H1 (cell line): ENCODE measurements at regions not wholly inside any gene's neighbourhood (a gene's known extent, or its start where the extent isn't known, plus 50 kb on each side); places are given as distances from the start of the nearest gene placed in this dataset.

Experiments
- CTCF ChIA-PET: fragments of 300-600 bp; sonication (Branson Sonifier 250); formaldehyde crosslinking; loops from one replicate; lab custom pipeline; 2021; ENCODE audit not compliant: partially characterized antibody; lab: Charles Lee
- POLR2A ChIA-PET: fragments of 300-600 bp; sonication (Branson Sonifier 250); formaldehyde crosslinking; loops from one replicate; lab custom pipeline; 2021; ENCODE audit warnings: inconsistent platforms; ENCODE audit not compliant: partially characterized antibody; lab: Charles Lee
- DNase-seq, 2 experiments: peaks; one replicate each; pipeline versions ENCODE4 v3.0.0 to v3.0.0-alpha.2; 2010 to 2022; ENCODE audit warnings: low spot score in 2 of 2, low read depth in 1 of 2, mixed read lengths in 1 of 2
- FAIRE-seq: peaks from 2 replicates; lab custom pipeline; 2011; peaks lifted over from hg19 to GRCh38; lab: Jason Lieb, UNC
- H2AFZ ChIP-seq: 2 replicates; pipeline ENCODE4 v1.8.1; 2012; ENCODE audit warnings: low read length, inconsistent platforms
- H2AK5ac ChIP-seq: 2 replicates; pipeline ENCODE4 v1.6.1; 2013; ENCODE audit warnings: low read depth, low read length
- H2BK120ac ChIP-seq: replicated peaks from 2 replicates; pipeline ENCODE3; 2013; ENCODE audit warnings: low read depth, low read length, inconsistent platforms
- H2BK12ac ChIP-seq: 2 replicates; pipeline ENCODE4 v1.6.1; 2013; ENCODE audit warnings: low read depth, low read length
- H2BK15ac ChIP-seq: 2 replicates; pipeline ENCODE4 v1.6.1; 2013; ENCODE audit warnings: low read length
- H2BK20ac ChIP-seq: 2 replicates; pipeline ENCODE4 v1.6.1; 2013; ENCODE audit warnings: low read length
- H2BK5ac ChIP-seq: 2 replicates; pipeline ENCODE4 v1.6.1; 2013; ENCODE audit warnings: low read depth, low read length
- H3K14ac ChIP-seq: 2 replicates; pipeline ENCODE4 v1.6.1; 2013; ENCODE audit warnings: inconsistent platforms; ENCODE audit not compliant: insufficient read length
- H3K18ac ChIP-seq: 2 replicates; pipeline ENCODE4 v1.6.1; 2013; ENCODE audit warnings: low read length; ENCODE audit errors: extremely low read depth
- H3K23ac ChIP-seq: 2 replicates; pipeline ENCODE4 v1.6.1; 2013; ENCODE audit warnings: inconsistent platforms; ENCODE audit not compliant: insufficient read length
- H3K23me2 ChIP-seq: 2 replicates; pipeline ENCODE4 v1.6.1; 2013; ENCODE audit warnings: low read depth, low read length
- H3K27ac ChIP-seq: 2 replicates; pipeline ENCODE4 v1.6.1; 2011; ENCODE audit warnings: low read depth, low read length, inconsistent platforms
- H3K27me3 ChIP-seq, 4 experiments: replicated peaks in 1 of 4; 1 replicate in 1 of 4; 2 replicates in 3 of 4; pipeline versions ENCODE4 v1.6.1 to v1.8.1; 2011 to 2013; ENCODE audit warnings: low read length in 3 of 4, mild to moderate bottlenecking in 3 of 4, inconsistent platforms in 2 of 4, mixed read lengths in 2 of 4, moderate library complexity in 1 of 4; ENCODE audit not compliant: control insufficient read depth in 3 of 4, insufficient read depth in 3 of 4; ENCODE audit errors: extremely low read depth in 1 of 4
- H3K36me3 ChIP-seq, 4 experiments: 2 replicates each; pipeline versions ENCODE4 v1.6.1 to v1.8.1; 2011 to 2013; ENCODE audit warnings: mild to moderate bottlenecking in 4 of 4, low read length in 3 of 4, moderate library complexity in 2 of 4, control low read depth in 1 of 4, inconsistent platforms in 1 of 4; ENCODE audit not compliant: insufficient read depth in 4 of 4, control insufficient read depth in 2 of 4
- H3K4ac ChIP-seq: replicated peaks from 2 replicates; pipeline ENCODE3; 2013; ENCODE audit warnings: low read length, low read depth, mixed read lengths, inconsistent platforms; ENCODE audit not compliant: insufficient read length
- H3K4me1 ChIP-seq, 4 experiments: replicated peaks in 1 of 4; 1 replicate in 1 of 4; 2 replicates in 3 of 4; pipeline versions ENCODE4 v1.6.1 to v1.8.1; 2011 to 2013; ENCODE audit warnings: low read length in 3 of 4, inconsistent platforms in 2 of 4, mixed read lengths in 1 of 4; ENCODE audit not compliant: insufficient read depth in 4 of 4, control insufficient read depth in 3 of 4
- H3K4me2 ChIP-seq, 2 experiments: 2 replicates each; pipeline versions ENCODE4 v1.6.1 to v1.8.1; 2011 to 2013; ENCODE audit warnings: low read depth in 2 of 2, low read length in 2 of 2, control low read depth in 1 of 2, inconsistent platforms in 1 of 2, mild to moderate bottlenecking in 1 of 2; ENCODE audit not compliant: insufficient read depth in 1 of 2
- H3K4me3 ChIP-seq, 4 experiments: fragments of 200-600, 300-600 bp in 1 of 4; sonication (generic), shearing (Covaris generic), sonication (Bioruptor Twin) in 1 of 4; 2 replicates each; pipeline versions ENCODE4 v1.5.1 to v1.8.1; 2011 to 2016; ENCODE audit warnings: low read length in 4 of 4, low read depth in 3 of 4, control low read depth in 2 of 4, inconsistent platforms in 2 of 4, mild to moderate bottlenecking in 2 of 4, mixed read lengths in 1 of 4, moderate library complexity in 1 of 4; ENCODE audit not compliant: insufficient read depth in 2 of 4; ENCODE audit errors: extremely low read depth in 1 of 4
- H3K56ac ChIP-seq: replicated peaks from 2 replicates; pipeline ENCODE3; 2013; ENCODE audit warnings: low read depth, mild to moderate bottlenecking, mixed read lengths, low read length, inconsistent platforms; ENCODE audit not compliant: insufficient read length
- H3K79me1 ChIP-seq: 2 replicates; pipeline ENCODE4 v1.6.1; 2013; ENCODE audit warnings: low read depth, low read length, control low read depth
- H3K79me2 ChIP-seq, 2 experiments: 2 replicates each; pipeline versions ENCODE4 v1.6.1 to v1.8.1; 2012 to 2013; ENCODE audit warnings: low read length in 2 of 2, mild to moderate bottlenecking in 2 of 2, inconsistent platforms in 1 of 2; ENCODE audit not compliant: insufficient read depth in 2 of 2, control insufficient read depth in 1 of 2
- H3K9ac ChIP-seq, 4 experiments: replicated peaks in 1 of 4; 1 replicate in 1 of 4; 2 replicates in 3 of 4; pipeline versions ENCODE4 v1.6.1 to v1.8.1; 2011 to 2013; ENCODE audit warnings: low read depth in 3 of 4, low read length in 3 of 4, control low read depth in 2 of 4, mild to moderate bottlenecking in 2 of 4, moderate library complexity in 2 of 4, inconsistent platforms in 1 of 4; ENCODE audit errors: extremely low read depth in 1 of 4
- H3K9me3 ChIP-seq, 2 experiments: 2 replicates each; pipeline versions ENCODE4 v1.6.1 to v1.8.1; 2012 to 2013; ENCODE audit warnings: mild to moderate bottlenecking in 2 of 2, moderate library complexity in 2 of 2, control low read depth in 1 of 2, inconsistent platforms in 1 of 2, low read depth in 1 of 2, low read length in 1 of 2, mixed read lengths in 1 of 2; ENCODE audit not compliant: insufficient read depth in 2 of 2
- H4K20me1 ChIP-seq, 2 experiments: replicated peaks in 1 of 2; 2 replicates each; pipeline versions ENCODE3 to v1.8.1; 2011 to 2013; ENCODE audit warnings: inconsistent platforms in 2 of 2, low read length in 2 of 2, mild to moderate bottlenecking in 1 of 2; ENCODE audit not compliant: insufficient read depth in 2 of 2, control insufficient read depth in 1 of 2
- H4K5ac ChIP-seq: 2 replicates; pipeline ENCODE4 v1.6.1; 2013; ENCODE audit warnings: low read length, low read depth, mixed read lengths, inconsistent platforms; ENCODE audit not compliant: insufficient read length
- H4K8ac ChIP-seq: 2 replicates; pipeline ENCODE4 v1.8.0; 2013; ENCODE audit warnings: mild to moderate bottlenecking, moderate library complexity, low read length, inconsistent platforms; ENCODE audit not compliant: insufficient read depth; ENCODE audit errors: extremely low read depth
- H4K91ac ChIP-seq: replicated peaks from 2 replicates; pipeline ENCODE3; 2013; ENCODE audit warnings: low read length, mixed read lengths, inconsistent platforms; ENCODE audit not compliant: insufficient read length
- ASH2L ChIP-seq: fragments of 200-600, 300-600 bp; sonication (generic); IDR thresholded peaks from one replicate; pipeline ENCODE4 v1.7.1; 2017; ENCODE audit warnings: low read length
- BCL11A ChIP-seq, 2 experiments: IDR thresholded peaks; one replicate each; pipeline ENCODE4 v1.6.1; 2011; ENCODE audit warnings: low read depth in 2 of 2, low read length in 2 of 2, mild to moderate bottlenecking in 2 of 2
- CBX8 ChIP-seq: fragments of 300-800, 300-1000 bp; sonication (generic); IDR thresholded peaks from 2 replicates; pipeline ENCODE4 v1.7.1; 2016; ENCODE audit warnings: low read depth, low read length, borderline replicate concordance
- POLR2A ChIP-seq, 2 experiments: IDR thresholded peaks; 1 replicate in 1 of 2; 2 replicates in 1 of 2; pipeline ENCODE4 v1.6.1; 2011; ENCODE audit warnings: low read depth in 2 of 2, low read length in 2 of 2, mild to moderate bottlenecking in 2 of 2; ENCODE audit errors: control extremely low read depth in 1 of 2
- RAD21 ChIP-seq, 2 experiments: IDR thresholded peaks in 1 of 2; conservative IDR thresholded peaks in 1 of 2; 2 replicates each; pipeline ENCODE4 v1.6.1; 2011; ENCODE audit warnings: low read depth in 2 of 2, low read length in 2 of 2, improper control_type of control experiment in 1 of 2, inconsistent platforms in 1 of 2, mild to moderate bottlenecking in 1 of 2, moderate library complexity in 1 of 2
- RBBP5 ChIP-seq: IDR thresholded peaks from 2 replicates; pipeline ENCODE4 v1.7.1; 2012; ENCODE audit warnings: low read depth, mild to moderate bottlenecking, inconsistent platforms, low read length, moderate library complexity, borderline replicate concordance
- RFX5 ChIP-seq: IDR thresholded peaks from 2 replicates; pipeline ENCODE4 v1.6.1; 2011; ENCODE audit warnings: low read depth, low read length, improper control_type of control experiment, borderline replicate concordance
- SIN3A ChIP-seq, 2 experiments: IDR thresholded peaks in 1 of 2; conservative IDR thresholded peaks in 1 of 2; 2 replicates each; pipeline ENCODE4 v1.6.1; 2011 to 2012; ENCODE audit warnings: low read length in 2 of 2, improper control_type of control experiment in 1 of 2, low read depth in 1 of 2, mild to moderate bottlenecking in 1 of 2
- SIRT6 ChIP-seq: IDR thresholded peaks from one replicate; pipeline ENCODE4 v1.7.1; 2012; ENCODE audit warnings: low read length, inconsistent platforms
- SP1 ChIP-seq: IDR thresholded peaks from 2 replicates; pipeline ENCODE4 v1.6.1; 2011; ENCODE audit warnings: low read depth, low read length
- WGBS, 2 experiments: shearing (Covaris generic) in 1 of 2; methylation state at CpG; one replicate each; pipeline versions ENCODE4 v1.1.6 to v1.1.7; 2013 to 2015; ENCODE audit warnings: low lambda C conversion rate in 2 of 2, mixed read lengths in 2 of 2, inconsistent platforms in 1 of 2, low coverage in 1 of 2, missing lambda C conversion rate in 1 of 2; ENCODE audit not compliant: insufficient replicate concordance in 2 of 2, insufficient coverage in 1 of 2, insufficient read length in 1 of 2; ENCODE audit errors: extremely low coverage in 1 of 2, missing lambda C conversion rate in 1 of 2; 5-methylcytosine and 5-hydroxymethylcytosine counted together
- TF ChIP-seq, protein P1 (sequence below): IDR thresholded peaks from 2 replicates; pipeline ENCODE4 v1.6.1; 2012; ENCODE audit warnings: low read length, inconsistent platforms
- TF ChIP-seq, protein P2 (sequence below): IDR thresholded peaks from 2 replicates; pipeline ENCODE4 v1.6.1; 2011; ENCODE audit warnings: low read length, improper control_type of control experiment

DNA sequence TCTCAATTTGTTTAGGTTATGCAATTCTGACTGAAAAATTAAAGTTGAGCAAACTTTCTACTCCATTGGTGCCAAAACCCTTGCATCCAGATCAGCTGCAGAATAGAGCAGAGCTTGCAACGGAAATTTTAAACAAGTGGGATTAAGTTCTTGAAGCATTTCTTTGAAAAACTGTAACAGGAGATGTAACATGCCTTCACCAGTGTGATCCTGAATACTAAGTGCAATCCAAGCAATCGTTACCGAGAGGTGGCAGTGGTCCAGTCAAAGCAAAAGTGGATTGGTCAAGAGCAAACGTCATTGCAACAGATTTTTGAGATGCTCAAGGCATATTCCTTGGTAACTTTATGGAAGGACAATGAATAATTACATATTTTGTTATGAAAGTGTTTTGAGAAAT is 841.1 kb upstream of the SLITRK5 start:
- Histone ChIP-seq H2BK120ac (no peak overlapping the region), H4K5ac (no peak overlapping the region), H3K56ac (no peak overlapping the region), H3K9me3 (no peaks in the 10 kb centered on the region), H3K4me1 (peaks cover 0 to 4% (median 0%) of the 10 kb centered on the region in 4 experiments; a peak in 2 of 7 replicates), H4K91ac (no peak overlapping the region), H2BK12ac (no peak overlapping the region), H3K36me3 (no peaks in the 10 kb centered on the region), H3K27ac (no peak overlapping the region), H3K23me2 (no peaks in the 10 kb centered on the region), H4K8ac (no peak overlapping the region), H2AK5ac (no peak overlapping the region), H2BK20ac (no peak overlapping the region), H2AFZ (no peak overlapping the region), H3K79me1 (no peaks in the 10 kb centered on the region), H3K4me3 (no peak overlapping the region), H3K18ac (no peak overlapping the region), H3K4me2 (no peak overlapping the region), H3K27me3 (no peaks in the 10 kb centered on the region), H3K79me2 (no peaks in the 10 kb centered on the region), H3K4ac (no peak overlapping the region), H2BK5ac (no peak overlapping the region), H4K20me1 (no peaks in the 10 kb centered on the region), H3K23ac (no peak overlapping the region), H2BK15ac (no peak overlapping the region), H3K14ac (no peak overlapping the region), H3K9ac (no peak overlapping the region)
- TF ChIP-seq RFX5 (no peak), SIRT6 (no peak), POLR2A (IDR thresholded peaks at IDR 0.05; ENCODE audit: control extremely low read depth in 1 of 2, low read depth in 2 of 2, low read length in 2 of 2) (no peak), ASH2L (no peak), SIN3A (conservative IDR thresholded peaks at IDR 0.05 in 1 of 2, IDR thresholded peaks at IDR 0.05 in 1 of 2; ENCODE audit: low read depth in 1 of 2, low read length in 2 of 2) (no peak), BCL11A (IDR thresholded peaks at IDR 0.05; ENCODE audit: low read depth in 2 of 2, low read length in 2 of 2) (no peak), SP1 (no peak), CBX8 (no peak), RBBP5 (no peak), RAD21 (IDR thresholded peaks at IDR 0.05 in 1 of 2, conservative IDR thresholded peaks at IDR 0.05 in 1 of 2; ENCODE audit: low read depth in 2 of 2, low read length in 2 of 2) (no peak)
- TF ChIP-seq, protein P1, sequence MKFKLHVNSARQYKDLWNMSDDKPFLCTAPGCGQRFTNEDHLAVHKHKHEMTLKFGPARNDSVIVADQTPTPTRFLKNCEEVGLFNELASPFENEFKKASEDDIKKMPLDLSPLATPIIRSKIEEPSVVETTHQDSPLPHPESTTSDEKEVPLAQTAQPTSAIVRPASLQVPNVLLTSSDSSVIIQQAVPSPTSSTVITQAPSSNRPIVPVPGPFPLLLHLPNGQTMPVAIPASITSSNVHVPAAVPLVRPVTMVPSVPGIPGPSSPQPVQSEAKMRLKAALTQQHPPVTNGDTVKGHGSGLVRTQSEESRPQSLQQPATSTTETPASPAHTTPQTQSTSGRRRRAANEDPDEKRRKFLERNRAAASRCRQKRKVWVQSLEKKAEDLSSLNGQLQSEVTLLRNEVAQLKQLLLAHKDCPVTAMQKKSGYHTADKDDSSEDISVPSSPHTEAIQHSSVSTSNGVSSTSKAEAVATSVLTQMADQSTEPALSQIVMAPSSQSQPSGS = no peak
- TF ChIP-seq, protein P2, sequence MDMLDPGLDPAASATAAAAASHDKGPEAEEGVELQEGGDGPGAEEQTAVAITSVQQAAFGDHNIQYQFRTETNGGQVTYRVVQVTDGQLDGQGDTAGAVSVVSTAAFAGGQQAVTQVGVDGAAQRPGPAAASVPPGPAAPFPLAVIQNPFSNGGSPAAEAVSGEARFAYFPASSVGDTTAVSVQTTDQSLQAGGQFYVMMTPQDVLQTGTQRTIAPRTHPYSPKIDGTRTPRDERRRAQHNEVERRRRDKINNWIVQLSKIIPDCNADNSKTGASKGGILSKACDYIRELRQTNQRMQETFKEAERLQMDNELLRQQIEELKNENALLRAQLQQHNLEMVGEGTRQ = no peak
- POLR2A ChIA-PET = no interaction called here
- no peak for FAIRE-seq
- CTCF ChIA-PET = no interaction called here
- WGBS, 2 experiments = 94% methylated on average over 4 of the region's 4 CpGs; no CpG with 5 or more reads in 1 of the 2 experiments
- DNase-seq = no peak
